B cell (primary cell): ENCODE measurements at regions not wholly inside any gene's neighbourhood (a gene's known extent, or its start where the extent isn't known, plus 50 kb on each side); places are given as distances from the start of the nearest gene placed in this dataset.

Source experiments
- CTCF ChIP-seq: fragments of 200-600 bp; IDR thresholded peaks from one replicate; pipeline ENCODE4 v1.8.0; 2022; ENCODE audit warnings: antibody characterized with exemption, mild to moderate bottlenecking
- EZH2 ChIP-seq: IDR thresholded peaks from 2 replicates; pipeline ENCODE4 v1.6.1; 2012; ENCODE audit warnings: borderline replicate concordance, low read depth, mild to moderate bottlenecking, moderate library complexity, low read length; ENCODE audit not compliant: insufficient read depth, poor library complexity, severe bottlenecking

- TF ChIP-seq CTCF (no peak), EZH2 (no peak)
Measured at GRCh38 chr16:17029602-17030350, 441.0 kb downstream of the XYLT1 start.
